ENCODE measurements at regions not wholly inside any gene's neighbourhood (a gene's known extent, or its start where the extent isn't known, plus 50 kb on each side); places are given as distances from the start of the nearest gene placed in this dataset.

- peaks cover 46% of the 10 kb centered on the region for H3K4me1 Mint-ChIP-seq (ENCODE audit: low read depth, unreplicated experiment)
- H3K9me3 Mint-ChIP-seq (ENCODE audit: unreplicated experiment): peaks cover 8% of the 10 kb centered on the region
- H3K27ac Mint-ChIP-seq (ENCODE audit: unreplicated experiment): peak overlapping the region; percentile 90
- H3K4me3 Mint-ChIP-seq (ENCODE audit: unreplicated experiment): no peak overlapping the region
- DNase-seq: no peak
- no peaks in the 10 kb centered on the region for H3K36me3 Mint-ChIP-seq (ENCODE audit: unreplicated experiment)
- H3K27me3 Mint-ChIP-seq (ENCODE audit: unreplicated experiment): no peaks in the 10 kb centered on the region
- no peak for TF ChIP-seq CTCF (IDR thresholded peaks at IDR 0.05; ENCODE audit: partially characterized antibody, unreplicated experiment)
Observed at GRCh38 chr18:10381516-10381915, 72.9 kb upstream of the APCDD1 start.

- TF ChIP-seq CTCF (IDR thresholded peaks at IDR 0.05; ENCODE audit: partially characterized antibody, unreplicated experiment): no peak
Observed at GRCh38 chr18:10381951-10382350, 72.5 kb upstream of the APCDD1 start.

GRCh38 chr18:10386049-10386448, 68.4 kb upstream of the APCDD1 start:
- Mint-ChIP-seq H3K27ac (ENCODE audit: unreplicated experiment) (peak overlapping the region; percentile 59), H3K4me3 (ENCODE audit: unreplicated experiment) (no peak overlapping the region), H3K27me3 (ENCODE audit: unreplicated experiment) (no peaks in the 10 kb centered on the region), H3K9me3 (ENCODE audit: unreplicated experiment) (peaks cover 8% of the 10 kb centered on the region), H3K36me3 (ENCODE audit: unreplicated experiment) (peaks cover 7% of the 10 kb centered on the region), H3K4me1 (ENCODE audit: low read depth, unreplicated experiment) (peaks cover 28% of the 10 kb centered on the region)
- DNase-seq: no peak
- no peak for TF ChIP-seq CTCF (IDR thresholded peaks at IDR 0.05; ENCODE audit: partially characterized antibody, unreplicated experiment)

More at GRCh38 chr18:10381951-10382350, 72.5 kb upstream of the APCDD1 start:
- Mint-ChIP-seq H3K36me3 (ENCODE audit: unreplicated experiment) (no peaks in the 10 kb centered on the region), H3K27me3 (ENCODE audit: unreplicated experiment) (no peaks in the 10 kb centered on the region), H3K4me3 (ENCODE audit: unreplicated experiment) (no peak overlapping the region), H3K27ac (ENCODE audit: unreplicated experiment) (peak overlapping the region; percentile 90), H3K4me1 (ENCODE audit: low read depth, unreplicated experiment) (peaks cover 48% of the 10 kb centered on the region), H3K9me3 (ENCODE audit: unreplicated experiment) (peaks cover 7% of the 10 kb centered on the region)
- DNase-seq: no peak

DNA sequence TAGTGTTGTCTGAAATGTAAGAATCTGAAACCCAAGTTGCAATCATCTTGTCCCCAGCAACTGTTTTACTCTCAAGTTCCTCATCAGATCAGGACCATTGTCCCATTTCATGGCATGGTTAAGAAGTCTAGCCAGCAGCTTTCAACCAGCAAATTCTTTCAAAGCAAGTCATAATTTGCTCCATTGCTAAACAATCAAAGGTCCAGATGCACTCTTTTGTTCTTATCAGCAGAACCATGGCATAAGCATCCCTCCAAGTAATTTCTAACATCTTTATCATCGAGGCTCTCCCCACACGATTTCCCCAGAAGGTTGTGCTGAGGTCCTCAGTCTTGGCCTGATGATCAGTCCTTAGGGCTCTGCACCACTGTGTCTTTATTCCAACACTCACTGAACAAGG, 67.5 kb upstream of the APCDD1 start:
- peaks cover 21% of the 10 kb centered on the region for H3K4me1 Mint-ChIP-seq (ENCODE audit: low read depth, unreplicated experiment)
- H3K27ac Mint-ChIP-seq (ENCODE audit: unreplicated experiment): no peak overlapping the region
- DNase-seq: no peak
- no peaks in the 10 kb centered on the region for H3K27me3 Mint-ChIP-seq (ENCODE audit: unreplicated experiment)
- H3K36me3 Mint-ChIP-seq (ENCODE audit: unreplicated experiment): peaks cover 14% of the 10 kb centered on the region
- H3K9me3 Mint-ChIP-seq (ENCODE audit: unreplicated experiment): peaks cover 10% of the 10 kb centered on the region
- TF ChIP-seq CTCF (IDR thresholded peaks at IDR 0.05; ENCODE audit: partially characterized antibody, unreplicated experiment): no peak
- no peak overlapping the region for H3K4me3 Mint-ChIP-seq (ENCODE audit: unreplicated experiment)

- DNase-seq: no peak
- peaks cover 9% of the 10 kb centered on the region for H3K9me3 Mint-ChIP-seq (ENCODE audit: unreplicated experiment)
- H3K27me3 Mint-ChIP-seq (ENCODE audit: unreplicated experiment): no peaks in the 10 kb centered on the region
- peaks cover 18% of the 10 kb centered on the region for H3K4me1 Mint-ChIP-seq (ENCODE audit: low read depth, unreplicated experiment)
- H3K4me3 Mint-ChIP-seq (ENCODE audit: unreplicated experiment): no peak overlapping the region
- TF ChIP-seq CTCF (IDR thresholded peaks at IDR 0.05; ENCODE audit: partially characterized antibody, unreplicated experiment): no peak
- H3K36me3 Mint-ChIP-seq (ENCODE audit: unreplicated experiment): peaks cover 14% of the 10 kb centered on the region
- no peak overlapping the region for H3K27ac Mint-ChIP-seq (ENCODE audit: unreplicated experiment)
Observed at GRCh38 chr18:10387399-10387798, 67.0 kb upstream of the APCDD1 start.

All from glutamatergic neuron (in vitro differentiated cells).